ENCODE measurements at regions not wholly inside any gene's neighbourhood (a gene's known extent, or its start where the extent isn't known, plus 50 kb on each side); places are given as distances from the start of the nearest gene placed in this dataset.

- no peak for TF ChIP-seq SPI1 (IDR thresholded peaks at IDR 0.05; ENCODE audit: low read depth, low read length)
- TF ChIP-seq POLR2A (IDR thresholded peaks at IDR 0.05; ENCODE audit: low read depth, low read length), result no peak
- no peak for TF ChIP-seq POLR2AphosphoS5 (IDR thresholded peaks at IDR 0.05; ENCODE audit: low read depth, low read length)
- TF ChIP-seq POU2F2 (IDR thresholded peaks at IDR 0.05; ENCODE audit: low read depth, low read length), result no peak
- TF ChIP-seq TAF1 (IDR thresholded peaks at IDR 0.05; ENCODE audit: low read depth, low read length), result no peak
- TF ChIP-seq PAX5 (IDR thresholded peaks at IDR 0.05; ENCODE audit: insufficient read depth, low read length, severe bottlenecking), result no peak
- no peak for FAIRE-seq
- DNase-seq (ENCODE audit: insufficient read length, low spot score), result no peak
These were observed 106.8 kb downstream of the SEMA6D start for GRCh38 chr15:47824147-47824546.

- DNase-seq (ENCODE audit: insufficient read length, low spot score) (no peak), FAIRE-seq (no peak)
- TF ChIP-seq TAF1 (IDR thresholded peaks at IDR 0.05; ENCODE audit: low read depth, low read length) (no peak), POLR2A (IDR thresholded peaks at IDR 0.05; ENCODE audit: low read depth, low read length) (no peak)
These were observed 112.4 kb downstream of the SEMA6D start for GRCh38 chr15:47829667-47830066.

DNA sequence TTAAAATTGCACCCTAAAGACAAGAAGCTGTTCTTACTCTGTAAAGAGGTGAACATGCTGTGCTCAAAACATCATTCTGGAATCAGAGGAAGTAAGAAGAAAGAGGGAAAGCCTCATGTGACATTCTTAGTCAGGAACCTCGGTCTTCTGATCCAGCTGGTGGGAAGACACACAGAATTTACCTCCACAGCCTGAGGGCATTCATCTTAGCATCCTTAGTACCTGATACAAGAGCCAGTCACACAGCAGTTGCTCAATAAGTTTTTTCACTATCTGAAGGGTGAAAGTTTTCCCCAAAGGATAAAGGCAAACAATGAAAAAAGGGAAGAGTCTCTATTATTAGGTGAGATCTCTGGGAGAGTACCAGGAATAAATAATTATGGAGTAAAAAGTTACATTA, 116.8 kb downstream of the SEMA6D start:
- FAIRE-seq (no peak), DNase-seq (ENCODE audit: insufficient read length, low spot score) (no peak)
- no peak for TF ChIP-seq POLR2A (IDR thresholded peaks at IDR 0.05; ENCODE audit: low read depth, low read length)

DNA sequence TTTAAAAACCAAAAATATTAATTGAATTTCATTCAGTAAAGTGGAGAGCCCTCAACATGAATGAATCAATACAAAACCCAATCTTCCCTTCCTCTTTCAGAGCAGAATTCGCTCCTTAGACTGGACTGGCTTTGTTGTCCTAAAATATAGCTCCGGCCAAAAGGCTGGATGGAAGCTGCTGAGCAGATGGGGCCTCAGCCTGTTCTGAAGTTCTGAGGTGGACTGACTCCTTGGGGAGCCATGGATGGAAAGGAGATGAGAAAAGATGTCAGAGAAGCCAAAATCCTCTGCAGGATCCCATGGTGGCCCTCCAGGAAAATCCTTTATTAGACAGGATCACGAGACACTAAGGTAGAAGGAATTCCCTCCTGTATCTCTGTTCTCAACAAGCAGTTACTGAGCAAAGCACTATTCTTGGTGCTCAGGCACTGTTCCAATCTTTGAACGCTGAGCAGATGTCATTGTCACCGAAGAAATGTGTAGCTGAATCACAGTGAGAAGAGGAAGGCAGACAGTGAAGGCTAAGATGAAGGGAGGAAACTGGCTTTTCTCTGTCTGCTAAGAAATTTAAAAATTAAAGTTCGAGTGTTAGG, 122.0 kb downstream of the SEMA6D start:
- DNase-seq (ENCODE audit: insufficient read length, low spot score), result no peak
- no peak for FAIRE-seq
- no peak for TF ChIP-seq TAF1 (IDR thresholded peaks at IDR 0.05; ENCODE audit: low read depth, low read length)
- no peak for TF ChIP-seq PAX5 (IDR thresholded peaks at IDR 0.05; ENCODE audit: insufficient read depth, low read length, severe bottlenecking)
- TF ChIP-seq POLR2AphosphoS5 (IDR thresholded peaks at IDR 0.05; ENCODE audit: low read depth, low read length), result no peak

DNA sequence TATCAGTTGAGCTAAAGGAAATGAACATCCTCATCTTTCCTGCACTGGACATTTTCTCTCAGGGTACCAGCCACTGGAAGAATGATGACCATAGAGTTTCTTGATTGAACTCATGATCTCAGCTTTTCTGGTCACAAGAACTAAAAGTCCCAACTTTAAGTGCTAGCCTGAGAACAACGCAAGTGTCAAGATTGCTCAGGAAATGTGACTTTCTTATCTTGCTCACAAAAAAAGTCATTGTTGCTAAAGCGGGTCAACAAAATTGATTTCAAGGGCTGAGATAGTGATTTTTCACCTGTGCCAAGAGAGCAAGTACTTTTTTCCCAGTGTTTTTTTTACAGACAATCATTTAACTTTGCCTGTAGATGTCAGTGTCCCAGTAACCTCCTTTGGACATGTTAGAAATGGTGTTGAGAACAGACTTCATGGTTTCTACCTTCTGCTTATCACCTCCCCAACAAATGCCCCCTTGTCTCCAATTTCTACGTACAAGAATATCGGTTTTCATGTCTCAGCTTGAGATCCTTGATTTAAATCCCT, 125.9 kb downstream of the SEMA6D start:
- FAIRE-seq, result no peak
- DNase-seq (ENCODE audit: insufficient read length, low spot score), result no peak
- TF ChIP-seq PAX5 (IDR thresholded peaks at IDR 0.05; ENCODE audit: insufficient read depth, low read length, severe bottlenecking) (no peak), SPI1 (IDR thresholded peaks at IDR 0.05; ENCODE audit: low read depth, low read length) (no peak), POLR2A (IDR thresholded peaks at IDR 0.05; ENCODE audit: low read depth, low read length) (no peak), POU2F2 (IDR thresholded peaks at IDR 0.05; ENCODE audit: low read depth, low read length) (no peak), TAF1 (IDR thresholded peaks at IDR 0.05; ENCODE audit: low read depth, low read length) (no peak), POLR2AphosphoS5 (IDR thresholded peaks at IDR 0.05; ENCODE audit: low read depth, low read length) (no peak)

DNA sequence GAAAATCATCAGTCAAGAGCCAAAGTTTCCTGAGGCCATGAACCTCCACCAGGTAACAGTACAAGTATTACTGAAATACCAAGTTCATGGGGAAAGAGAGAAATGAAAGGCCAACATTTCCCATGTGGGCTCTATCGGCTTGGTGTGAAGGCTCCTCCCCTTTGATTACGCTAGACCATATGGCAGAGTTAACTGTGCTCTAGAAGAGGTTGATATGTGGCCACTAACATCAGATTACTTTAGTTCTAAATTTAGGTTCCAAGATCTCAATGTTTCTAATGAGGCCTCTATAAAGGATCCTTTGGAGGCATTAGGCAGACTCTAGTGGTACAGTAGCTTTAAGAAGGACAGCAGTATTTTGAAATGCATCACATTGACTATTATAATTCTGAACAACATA, 127.1 kb downstream of the SEMA6D start:
- FAIRE-seq (no peak), DNase-seq (ENCODE audit: insufficient read length, low spot score) (no peak)
- TF ChIP-seq POLR2AphosphoS5 (IDR thresholded peaks at IDR 0.05; ENCODE audit: low read depth, low read length), result no peak
- TF ChIP-seq TAF1 (IDR thresholded peaks at IDR 0.05; ENCODE audit: low read depth, low read length), result no peak
- no peak for TF ChIP-seq POU2F2 (IDR thresholded peaks at IDR 0.05; ENCODE audit: low read depth, low read length)
- TF ChIP-seq PAX5 (IDR thresholded peaks at IDR 0.05; ENCODE audit: insufficient read depth, low read length, severe bottlenecking), result no peak
- no peak for TF ChIP-seq POLR2A (IDR thresholded peaks at IDR 0.05; ENCODE audit: low read depth, low read length)

GRCh38 chr15:47846128-47846868, 129.0 kb downstream of the SEMA6D start:
- FAIRE-seq, result no peak
- no peak for DNase-seq (ENCODE audit: insufficient read length, low spot score)
- TF ChIP-seq SPI1 (IDR thresholded peaks at IDR 0.05; ENCODE audit: low read depth, low read length) (no peak), POLR2A (IDR thresholded peaks at IDR 0.05; ENCODE audit: low read depth, low read length) (no peak), TAF1 (IDR thresholded peaks at IDR 0.05; ENCODE audit: low read depth, low read length) (no peak), POLR2AphosphoS5 (IDR thresholded peaks at IDR 0.05; ENCODE audit: low read depth, low read length) (no peak)

- FAIRE-seq (no peak), DNase-seq (ENCODE audit: insufficient read length, low spot score) (no peak)
- TF ChIP-seq POU2F2 (IDR thresholded peaks at IDR 0.05; ENCODE audit: low read depth, low read length) (no peak), POLR2A (IDR thresholded peaks at IDR 0.05; ENCODE audit: low read depth, low read length) (no peak), SPI1 (IDR thresholded peaks at IDR 0.05; ENCODE audit: low read depth, low read length) (no peak), TAF1 (IDR thresholded peaks at IDR 0.05; ENCODE audit: low read depth, low read length) (no peak), POLR2AphosphoS5 (IDR thresholded peaks at IDR 0.05; ENCODE audit: low read depth, low read length) (no peak), PAX5 (IDR thresholded peaks at IDR 0.05; ENCODE audit: insufficient read depth, low read length, severe bottlenecking) (no peak)
These were observed 129.6 kb downstream of the SEMA6D start for GRCh38 chr15:47846876-47847275.

DNA sequence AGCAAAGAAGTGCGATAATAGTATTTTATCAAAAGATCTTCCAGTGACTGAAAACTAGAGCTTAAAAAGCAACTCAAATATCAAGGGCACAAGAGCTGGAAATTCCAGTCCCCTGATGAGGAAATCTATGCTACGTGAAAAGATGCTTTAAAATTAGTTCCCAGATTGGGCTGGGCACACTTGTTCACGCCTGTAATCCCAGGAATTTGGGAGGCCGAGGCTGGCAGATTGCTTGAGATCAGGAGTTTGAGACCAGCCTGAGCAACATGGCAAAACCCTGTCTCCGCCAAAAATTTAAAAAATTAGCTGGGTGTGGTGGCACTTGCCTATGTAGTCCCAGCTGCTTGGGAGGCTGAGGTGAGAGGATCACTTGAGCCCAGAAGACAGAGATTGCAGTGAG, 138.8 kb downstream of the SEMA6D start:
- DNase-seq (ENCODE audit: insufficient read length, low spot score), result no peak
- TF ChIP-seq PAX5 (IDR thresholded peaks at IDR 0.05; ENCODE audit: insufficient read depth, low read length, severe bottlenecking), result no peak
- TF ChIP-seq POU2F2 (IDR thresholded peaks at IDR 0.05; ENCODE audit: low read depth, low read length), result no peak
- no peak for TF ChIP-seq SPI1 (IDR thresholded peaks at IDR 0.05; ENCODE audit: low read depth, low read length)
- no peak for TF ChIP-seq TAF1 (IDR thresholded peaks at IDR 0.05; ENCODE audit: low read depth, low read length)
- no peak for TF ChIP-seq POLR2A (IDR thresholded peaks at IDR 0.05; ENCODE audit: low read depth, low read length)
- TF ChIP-seq POLR2AphosphoS5 (IDR thresholded peaks at IDR 0.05; ENCODE audit: low read depth, low read length), result no peak
- FAIRE-seq, result no peak

GRCh38 chr15:47857014-47857775, 139.9 kb downstream of the SEMA6D start:
- no peak for DNase-seq (ENCODE audit: insufficient read length, low spot score)
- TF ChIP-seq POLR2AphosphoS5 (IDR thresholded peaks at IDR 0.05; ENCODE audit: low read depth, low read length) (no peak), PAX5 (IDR thresholded peaks at IDR 0.05; ENCODE audit: insufficient read depth, low read length, severe bottlenecking) (no peak), TAF1 (IDR thresholded peaks at IDR 0.05; ENCODE audit: low read depth, low read length) (no peak), POLR2A (IDR thresholded peaks at IDR 0.05; ENCODE audit: low read depth, low read length) (no peak)
- FAIRE-seq, result no peak

All from GM12891 (cell line).